GM19043 (cell line): ENCODE measurements at regions not wholly inside any gene's neighbourhood (a gene's known extent, or its start where the extent isn't known, plus 50 kb on each side); places are given as distances from the start of the nearest gene placed in this dataset.
"Not testable (repeated sequence)": the region's sequence is repeated elsewhere in the genome, so short reads cannot be mapped to it uniquely, and the experiment has no call there.

Source experiments
- ATAC-seq: cut with Tn5 transposase; IDR thresholded peaks from one replicate; pipeline ENCODE4 v1.9.1; 2021; ENCODE audit warnings: low read depth; ENCODE audit not compliant: unreplicated experiment

GRCh38 chr10:113479346-113480080 lies 73.3 kb upstream of the HABP2 start:
- no peak for ATAC-seq

DNA sequence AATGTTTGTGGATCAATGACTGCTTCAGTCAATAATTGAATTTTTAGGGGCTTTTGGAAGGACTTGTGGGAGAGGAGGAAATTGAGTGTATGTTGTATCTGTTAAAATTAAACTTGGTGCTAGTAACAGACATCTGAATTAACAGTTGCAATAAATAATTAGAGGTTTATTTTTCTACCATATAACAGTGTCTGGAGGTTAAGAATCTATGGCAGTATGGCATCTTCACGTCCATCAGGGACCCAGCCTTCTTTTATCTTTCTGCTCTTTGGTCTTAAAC lies 72.8 kb upstream of the HABP2 start:
- ATAC-seq, result no peak

DNA sequence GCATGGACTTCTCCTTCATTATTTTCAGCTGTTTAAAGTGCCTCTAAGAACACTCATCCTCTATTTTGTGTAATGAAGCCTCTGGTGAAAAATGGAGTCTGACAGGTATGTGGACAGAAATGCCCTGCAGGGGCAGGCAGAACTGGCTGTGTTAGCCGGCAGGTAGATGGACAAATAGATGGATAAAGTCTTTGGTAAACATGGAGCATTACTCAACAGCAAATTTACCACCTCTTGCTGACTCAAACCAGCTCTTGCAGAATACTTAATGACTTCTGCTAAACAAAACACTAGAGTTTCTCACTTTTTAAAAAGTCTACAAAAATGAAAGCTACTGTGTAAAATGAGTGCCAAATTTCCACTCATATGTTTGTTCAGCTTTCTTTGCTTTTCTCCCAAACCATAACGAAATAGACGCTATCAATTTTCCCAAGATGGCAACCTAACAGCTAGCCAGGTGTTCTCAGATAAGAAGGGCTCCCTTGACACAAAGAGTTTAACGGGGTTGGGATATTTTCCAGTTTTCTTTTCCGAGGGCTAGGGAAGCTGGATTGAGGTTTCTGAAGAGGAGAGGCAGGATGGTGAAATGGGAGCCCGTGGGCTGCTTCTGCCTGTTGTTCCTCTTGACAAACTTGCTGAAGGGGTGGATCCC lies 71.9 kb upstream of the HABP2 start:
- no peak for ATAC-seq

- ATAC-seq, result no peak
These were observed 68.4 kb upstream of the HABP2 start for GRCh38 chr10:113484487-113484886.

- ATAC-seq, result no peak
These were observed 67.1 kb upstream of the HABP2 start for GRCh38 chr10:113485736-113486135.

GRCh38 chr10:113486531-113486930 lies 66.3 kb upstream of the HABP2 start:
- ATAC-seq, result no peak

- no peak for ATAC-seq
These were observed 65.7 kb upstream of the HABP2 start for GRCh38 chr10:113487154-113487553.

GRCh38 chr10:113488186-113488585 lies 64.7 kb upstream of the HABP2 start:
- ATAC-seq, result no peak

- ATAC-seq, result not testable (repeated sequence)
These were observed 63.3 kb upstream of the HABP2 start for GRCh38 chr10:113489522-113489921.

DNA sequence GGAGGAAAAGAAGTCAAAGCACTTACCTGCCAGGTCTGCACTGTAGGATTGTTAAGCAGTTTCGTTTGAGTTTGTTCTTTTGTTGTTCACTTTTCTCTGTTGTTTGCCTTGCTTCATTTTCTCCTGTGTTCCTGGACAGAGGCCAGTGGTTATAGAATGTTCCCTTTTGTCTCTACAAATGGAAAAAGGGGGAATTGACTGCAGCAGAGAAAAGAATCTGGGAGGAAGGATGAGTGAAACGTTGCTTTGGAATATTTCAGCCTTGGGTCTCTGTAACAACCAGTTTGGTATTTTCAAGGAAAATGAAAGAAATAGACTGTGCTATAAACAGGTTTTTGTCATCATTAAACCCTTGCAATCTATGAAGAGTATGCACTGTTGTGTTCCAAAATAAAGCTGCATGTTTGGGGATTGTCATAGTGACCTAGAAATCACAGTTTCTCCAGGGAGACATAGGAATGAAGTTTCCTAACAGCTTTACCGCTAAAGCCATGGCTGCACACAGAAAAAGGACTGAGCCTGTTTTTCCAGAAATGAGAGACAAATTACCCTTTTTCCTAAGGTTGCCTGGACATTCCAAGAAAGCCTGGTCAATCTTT lies 60.8 kb upstream of the HABP2 start:
- no peak for ATAC-seq

GRCh38 chr10:113493195-113493594 lies 59.7 kb upstream of the HABP2 start:
- no peak for ATAC-seq

DNA sequence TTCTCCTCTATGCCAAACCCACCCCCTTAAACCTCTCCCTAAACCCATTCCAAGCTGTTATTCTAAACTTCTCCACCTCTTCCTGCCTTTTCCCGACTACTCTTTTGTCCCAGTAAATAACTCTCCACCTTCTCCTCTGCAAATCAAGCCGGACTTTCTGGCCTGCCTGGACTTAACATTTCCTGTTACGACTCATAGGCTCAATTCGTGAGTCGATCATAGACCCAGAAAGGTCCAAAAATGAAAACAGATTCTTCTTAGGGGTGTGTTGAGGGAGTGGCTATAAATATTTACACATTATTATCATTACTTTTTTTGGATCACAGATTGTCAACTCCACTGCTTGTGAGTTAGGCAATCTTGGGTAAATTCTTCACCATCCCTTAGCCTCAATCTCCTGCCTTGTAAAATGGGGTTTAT lies 59.0 kb upstream of the HABP2 start:
- ATAC-seq, result no peak

DNA sequence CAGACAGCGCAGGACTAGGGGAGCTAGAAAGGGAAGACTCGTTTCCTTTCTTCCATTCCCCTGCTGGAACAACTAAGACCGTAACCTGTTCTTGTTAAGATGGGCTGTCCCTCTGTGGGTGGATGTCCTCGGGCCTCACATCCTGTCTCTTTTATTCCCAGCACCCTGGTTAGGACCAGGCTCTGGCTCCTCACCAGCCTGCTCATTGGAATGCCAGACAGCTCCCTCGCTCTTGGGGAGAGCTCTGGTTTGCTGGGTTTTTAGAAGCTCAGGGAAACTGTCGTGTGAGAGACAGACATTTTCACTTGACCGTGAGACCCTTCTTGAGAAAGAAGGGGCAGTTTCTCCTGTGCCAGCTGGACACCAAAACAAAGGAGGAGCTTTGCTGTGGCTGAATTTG lies 58.1 kb upstream of the HABP2 start:
- ATAC-seq, result no peak

- ATAC-seq, result no peak
These were observed 57.3 kb upstream of the HABP2 start for GRCh38 chr10:113495553-113495952.

DNA sequence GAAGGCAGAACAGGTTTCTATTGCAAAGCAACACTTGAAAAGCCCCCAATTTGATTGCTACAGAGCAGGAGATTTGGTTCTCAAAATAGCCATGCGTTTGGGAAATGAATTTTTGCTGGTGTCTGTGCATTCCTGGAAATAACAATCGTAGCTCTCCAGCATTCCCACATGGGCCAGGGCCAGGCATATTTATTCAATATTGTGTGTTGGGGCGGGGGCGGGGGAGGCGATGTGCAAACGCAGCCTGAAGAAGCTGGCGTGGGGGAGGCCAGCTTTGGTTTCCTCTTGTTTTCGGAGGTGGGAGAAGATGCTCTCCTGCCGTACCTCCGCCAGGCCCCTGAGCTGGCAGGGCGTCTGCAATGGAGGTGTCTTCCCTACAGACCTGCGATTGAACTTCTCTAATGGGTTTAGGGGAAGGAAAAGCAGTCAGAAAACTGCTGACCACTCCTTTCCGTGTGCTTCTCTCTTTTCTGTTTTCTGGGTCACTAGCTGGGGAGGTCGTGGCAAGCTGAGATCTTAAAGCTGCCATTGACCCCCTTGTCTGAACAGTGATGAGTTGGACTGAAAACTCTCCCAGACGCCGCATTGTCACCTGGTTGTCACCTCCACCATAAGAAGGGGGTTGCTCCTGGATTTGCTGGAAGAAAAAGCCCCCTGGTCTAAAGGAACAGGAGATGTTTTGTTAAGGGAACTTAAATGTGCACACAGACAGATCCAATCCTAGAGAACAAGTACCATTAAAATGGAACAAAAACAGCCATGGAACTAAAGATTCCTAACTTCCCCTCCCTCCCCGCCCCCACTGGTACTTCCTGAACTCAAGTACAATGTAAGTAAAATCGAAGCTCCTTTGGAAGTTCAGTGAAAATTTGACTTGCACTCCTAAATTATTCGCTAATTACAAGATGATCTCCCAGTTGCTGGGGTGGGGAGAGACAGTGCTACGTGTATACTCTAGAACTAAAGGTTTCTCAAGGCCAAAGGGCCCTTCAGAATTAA lies 56.4 kb upstream of the HABP2 start:
- ATAC-seq, result no peak

DNA sequence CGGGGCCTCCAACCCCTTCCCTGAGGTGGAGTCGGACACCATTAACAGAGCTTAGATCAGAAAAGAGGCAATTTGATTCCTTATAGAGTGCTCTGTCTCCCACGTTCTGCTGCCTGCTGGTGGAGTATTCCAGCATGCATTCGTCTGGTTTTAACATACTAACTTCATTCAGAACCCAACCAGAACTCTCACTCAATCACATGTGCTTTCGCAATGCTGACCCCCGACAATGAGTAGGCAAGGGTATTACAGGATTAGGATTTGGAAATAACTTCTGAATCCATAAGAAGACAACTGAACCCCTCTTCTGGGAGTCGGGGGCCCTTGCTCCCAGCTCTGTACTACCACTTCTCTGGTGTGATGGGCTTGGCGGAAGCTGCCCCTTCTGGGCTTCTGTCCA lies 55.7 kb upstream of the HABP2 start:
- ATAC-seq, result no peak

DNA sequence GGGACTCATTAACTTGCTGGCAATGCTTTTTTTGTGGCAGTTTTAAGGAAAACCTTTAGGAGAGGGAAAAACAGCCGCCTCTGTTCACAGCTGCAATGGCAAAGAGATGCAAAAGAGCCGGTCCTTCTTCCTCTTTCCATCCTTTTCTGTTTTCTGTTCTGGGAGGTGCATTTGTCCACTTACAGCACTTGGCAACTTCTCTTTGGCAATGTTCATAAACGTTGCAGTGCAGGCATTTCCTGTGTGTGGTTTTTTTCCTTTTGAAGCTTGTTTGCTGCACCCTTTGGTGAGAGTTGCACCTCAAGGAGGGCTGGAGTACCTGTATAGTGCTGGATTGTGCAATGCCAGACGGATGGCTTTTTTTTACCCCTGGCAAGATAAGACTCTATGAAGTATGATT lies 53.9 kb upstream of the HABP2 start:
- ATAC-seq, result no peak

DNA sequence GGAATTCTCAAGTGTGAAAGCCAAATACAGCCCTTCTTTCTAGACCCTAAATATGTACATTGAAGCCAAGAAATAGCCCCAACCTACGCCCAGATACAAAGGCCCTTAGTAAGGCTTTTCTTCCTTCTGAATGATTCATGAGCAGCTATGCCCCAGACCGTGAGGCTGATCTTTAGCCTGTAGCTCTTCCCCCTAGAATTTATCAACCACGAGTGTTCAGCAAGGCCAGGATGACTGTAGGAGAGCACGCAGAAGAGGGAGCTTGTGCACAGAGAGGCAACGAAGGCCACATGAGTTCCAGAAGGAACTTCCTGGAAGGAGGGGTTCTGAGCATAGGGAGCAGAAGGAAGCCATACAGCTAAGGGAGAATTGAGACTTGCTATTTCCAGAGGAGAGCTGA lies 53.0 kb upstream of the HABP2 start:
- no peak for ATAC-seq

DNA sequence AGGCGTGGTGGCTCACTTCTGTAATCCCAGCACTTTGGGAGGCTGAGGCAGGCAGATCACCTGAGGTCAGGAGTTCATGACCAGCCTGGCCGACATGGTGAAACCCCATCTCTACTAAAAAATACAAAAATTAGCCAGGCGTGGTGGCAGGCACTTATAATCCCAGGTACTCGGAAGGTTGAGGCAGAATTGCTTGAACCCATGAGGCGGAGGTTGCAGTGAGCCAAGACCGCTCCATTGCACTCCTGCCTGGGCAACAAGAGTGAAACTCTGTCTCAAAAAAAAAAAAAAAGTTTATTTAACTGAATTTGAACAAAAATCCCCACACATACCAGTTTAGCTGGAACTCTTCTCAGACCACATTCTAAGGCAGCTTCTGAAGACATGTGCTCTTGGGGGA lies 51.8 kb upstream of the HABP2 start:
- not testable (repeated sequence) for ATAC-seq
